ENCODE measurements at regions not wholly inside any gene's neighbourhood (a gene's known extent, or its start where the extent isn't known, plus 50 kb on each side); places are given as distances from the start of the nearest gene placed in this dataset.

DNA sequence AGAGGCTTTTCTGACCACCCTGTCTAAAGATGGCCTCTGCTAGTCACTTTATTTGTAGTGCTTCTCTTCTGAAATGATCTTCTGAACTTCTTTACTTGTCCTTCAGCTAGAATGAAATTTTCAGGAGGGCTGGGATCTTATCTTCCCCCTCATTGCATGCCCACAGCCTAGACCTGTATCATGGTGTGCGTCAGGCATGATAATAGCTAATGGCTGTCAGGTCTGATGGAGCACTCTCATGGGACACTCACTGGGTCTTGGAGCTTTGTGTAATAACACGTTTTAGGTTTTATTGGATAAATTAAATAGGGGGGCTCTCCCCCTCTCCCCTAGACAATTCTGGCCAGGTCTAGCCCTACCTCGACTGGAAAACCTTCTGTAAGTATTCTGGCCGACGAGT lies 97.1 kb upstream of the NRXN3 start:
- DNase-seq (ENCODE audit: low spot score), result no peak

GRCh38 chr14:78074561-78074960 lies 95.6 kb upstream of the NRXN3 start:
- DNase-seq (ENCODE audit: low spot score), result no peak

DNA sequence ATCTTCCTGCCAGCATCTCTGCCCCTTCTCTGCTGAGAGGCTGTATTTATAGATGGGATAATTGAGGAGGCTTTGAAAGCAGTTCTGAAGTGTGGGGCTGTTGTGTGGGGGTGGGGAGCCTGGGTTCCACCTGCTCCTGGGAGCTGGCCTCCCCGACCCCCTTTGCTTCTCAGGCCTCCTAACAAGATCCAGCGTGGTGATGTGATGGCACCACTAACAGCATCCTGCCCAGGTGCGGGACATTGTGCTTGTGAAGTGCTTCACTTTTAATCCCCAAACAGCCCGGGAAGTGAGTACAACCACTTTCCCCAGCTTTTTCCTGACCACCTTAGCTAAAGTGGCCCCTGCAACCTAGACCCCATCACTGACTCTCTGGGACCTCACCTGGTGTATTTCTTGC lies 95.1 kb upstream of the NRXN3 start:
- DNase-seq (ENCODE audit: low spot score), result no peak

DNA sequence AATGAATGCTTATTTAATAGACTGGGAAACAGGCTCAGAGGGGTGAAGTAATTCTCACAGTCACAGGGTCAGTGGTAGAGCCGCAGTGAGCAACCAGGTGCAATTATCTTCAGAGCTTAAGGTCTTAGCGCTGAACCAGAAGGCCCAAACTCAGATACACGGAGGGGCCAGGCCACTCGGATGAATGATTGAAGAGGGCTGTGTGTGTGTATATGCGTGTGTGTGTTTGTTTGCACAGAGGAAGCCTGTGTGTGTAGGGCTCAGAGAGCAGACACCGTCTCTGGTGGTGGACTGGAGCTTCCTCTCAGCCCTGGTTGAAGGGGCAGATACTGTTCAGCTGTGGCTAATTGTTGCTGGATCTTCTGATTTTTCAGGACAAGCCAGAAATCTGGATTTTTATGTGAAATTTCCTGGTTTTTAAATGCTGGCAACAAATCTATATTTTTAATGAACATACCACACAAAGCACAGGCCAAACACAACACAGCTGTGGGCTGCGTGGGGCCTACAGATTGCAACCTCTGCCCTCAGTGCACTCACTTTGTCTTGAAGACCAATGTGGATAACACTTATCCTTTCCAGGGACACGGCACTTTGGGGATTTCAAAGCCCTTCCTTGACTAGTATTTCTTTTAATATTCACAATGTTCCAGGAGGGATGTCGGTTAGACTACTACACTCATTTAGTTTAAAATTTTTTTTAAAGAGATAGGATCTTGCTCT lies 94.5 kb upstream of the NRXN3 start:
- no peak for DNase-seq (ENCODE audit: low spot score)

DNA sequence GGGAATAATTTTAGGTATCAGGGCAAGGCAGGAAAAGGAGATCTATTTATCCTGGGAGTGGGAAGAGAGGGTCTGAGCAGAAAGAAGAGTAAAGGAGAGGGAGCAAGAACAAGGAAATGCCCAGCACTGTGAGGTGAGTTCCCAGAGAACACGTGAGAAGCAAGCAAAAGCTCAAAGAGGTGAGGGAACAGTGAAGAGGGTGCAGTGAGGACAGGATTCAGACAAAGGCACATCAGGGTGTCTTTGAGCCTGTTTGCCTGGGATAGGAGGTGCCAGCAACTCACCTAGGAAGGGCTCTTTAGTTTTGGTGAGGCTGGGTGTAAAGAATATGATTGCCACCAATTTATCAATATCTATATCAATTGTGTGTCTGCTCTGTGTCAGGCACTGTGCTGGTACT lies 88.9 kb upstream of the NRXN3 start:
- DNase-seq (ENCODE audit: low spot score), result no peak

DNA sequence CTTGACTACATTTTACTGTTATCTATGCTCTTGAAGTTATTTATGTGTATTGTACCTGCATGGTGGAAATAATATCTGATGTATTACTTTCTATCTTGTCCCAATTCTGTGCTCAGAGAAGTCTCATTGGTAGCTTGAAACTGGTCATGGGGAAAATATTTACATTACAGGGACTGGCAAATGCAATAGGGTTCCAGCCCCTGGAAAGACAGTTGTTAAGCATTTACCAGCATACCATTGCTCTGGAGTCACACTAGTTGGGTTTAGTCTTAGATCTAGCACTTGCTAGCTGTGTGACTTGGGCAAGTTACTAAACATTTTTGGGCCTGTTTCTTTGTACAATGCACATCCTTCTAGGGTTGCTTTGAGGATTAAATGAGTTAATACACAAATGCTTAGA lies 86.3 kb upstream of the NRXN3 start:
- no peak for DNase-seq (ENCODE audit: low spot score)

DNA sequence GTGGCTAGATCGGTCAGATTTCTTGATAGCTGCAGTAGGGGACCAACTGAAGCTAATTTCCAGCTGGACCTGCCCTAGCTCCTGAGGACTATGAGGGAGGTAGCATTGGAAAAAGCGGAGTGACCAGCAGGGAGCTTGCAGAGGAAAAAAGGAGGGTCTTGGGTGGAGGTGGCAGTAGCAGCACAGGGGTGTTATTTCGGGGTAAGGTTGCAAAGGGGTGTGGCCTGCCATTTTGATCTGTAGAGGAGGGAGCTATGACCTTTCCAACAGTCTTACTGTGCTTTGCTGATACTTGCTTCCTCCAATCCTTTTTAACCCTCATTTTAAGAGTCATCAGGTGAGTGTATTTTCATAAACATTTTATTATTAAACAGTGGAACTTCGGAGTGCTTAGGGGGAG lies 83.8 kb upstream of the NRXN3 start:
- DNase-seq (ENCODE audit: low spot score), result no peak

GRCh38 chr14:78088916-78089315 lies 81.3 kb upstream of the NRXN3 start:
- DNase-seq (ENCODE audit: low spot score), result no peak

GRCh38 chr14:78090864-78091263 lies 79.3 kb upstream of the NRXN3 start:
- DNase-seq (ENCODE audit: low spot score), result no peak

DNA sequence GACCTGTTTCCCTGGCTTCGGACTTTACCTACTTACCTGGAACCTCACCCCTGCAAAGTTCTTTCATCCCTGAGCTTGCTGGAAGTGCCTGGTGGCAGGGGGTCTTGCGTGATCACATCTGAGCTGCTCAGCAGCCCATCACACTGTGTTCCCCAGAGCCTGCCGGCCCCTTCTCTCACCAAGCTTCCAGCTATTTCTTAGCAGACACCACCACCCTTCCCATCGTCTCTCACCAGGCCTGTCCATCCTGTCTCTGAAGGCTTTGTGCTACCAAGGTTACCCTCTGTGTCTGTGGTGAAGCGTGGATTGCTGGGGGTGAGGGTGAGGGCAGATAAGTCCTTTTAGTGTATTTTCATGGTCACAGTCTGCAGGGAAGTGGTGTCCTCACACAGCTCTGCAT lies 78.8 kb upstream of the NRXN3 start:
- no peak for DNase-seq (ENCODE audit: low spot score)

- DNase-seq (ENCODE audit: low spot score), result no peak
Measured at GRCh38 chr14:78092040-78092439, 78.1 kb upstream of the NRXN3 start.

DNA sequence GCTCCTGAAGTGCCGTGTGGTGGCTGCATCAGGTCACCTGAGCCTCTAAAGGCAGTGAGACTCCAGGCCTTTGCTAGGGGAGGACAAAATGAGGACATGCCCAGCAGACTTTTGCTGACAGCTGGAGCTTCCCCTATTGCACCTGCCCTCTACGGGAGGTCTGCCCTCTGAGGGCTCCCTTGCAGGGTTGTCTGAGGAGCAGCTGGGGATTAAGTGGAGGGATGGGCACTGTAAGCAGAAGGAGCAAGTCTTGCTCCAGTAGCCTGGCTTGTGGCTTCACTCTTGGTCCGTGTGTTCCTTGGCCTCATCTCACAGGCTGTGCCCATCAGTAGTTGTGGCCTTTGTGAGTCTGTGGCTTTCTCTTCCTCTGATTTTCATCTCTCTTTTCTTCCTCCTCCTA lies 66.9 kb upstream of the NRXN3 start:
- no peak for DNase-seq (ENCODE audit: low spot score)

GRCh38 chr14:78104160-78104559 lies 66.0 kb upstream of the NRXN3 start:
- DNase-seq (ENCODE audit: low spot score), result no peak

- no peak for DNase-seq (ENCODE audit: low spot score)
Measured at GRCh38 chr14:78104655-78105054, 65.5 kb upstream of the NRXN3 start.

DNA sequence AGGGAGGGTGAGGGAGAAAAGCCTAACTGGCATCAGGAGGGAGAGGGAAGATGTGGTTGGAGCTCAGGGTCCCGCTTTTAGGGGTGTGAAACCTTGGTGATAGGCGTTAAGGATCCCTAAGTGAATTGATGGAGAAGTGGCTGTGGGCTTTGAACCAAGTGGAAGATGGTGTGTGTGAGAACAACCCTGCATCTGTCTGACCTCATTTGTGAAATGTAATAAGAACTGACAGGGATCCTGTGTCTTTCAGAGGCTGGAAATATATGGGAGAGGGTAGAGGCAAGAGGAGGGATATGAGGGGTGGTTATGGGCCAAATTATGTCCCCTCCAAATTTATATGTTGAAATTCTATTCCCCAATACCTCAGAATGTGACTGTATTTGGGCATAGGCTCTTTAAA lies 63.8 kb upstream of the NRXN3 start:
- DNase-seq (ENCODE audit: low spot score), result no peak

DNA sequence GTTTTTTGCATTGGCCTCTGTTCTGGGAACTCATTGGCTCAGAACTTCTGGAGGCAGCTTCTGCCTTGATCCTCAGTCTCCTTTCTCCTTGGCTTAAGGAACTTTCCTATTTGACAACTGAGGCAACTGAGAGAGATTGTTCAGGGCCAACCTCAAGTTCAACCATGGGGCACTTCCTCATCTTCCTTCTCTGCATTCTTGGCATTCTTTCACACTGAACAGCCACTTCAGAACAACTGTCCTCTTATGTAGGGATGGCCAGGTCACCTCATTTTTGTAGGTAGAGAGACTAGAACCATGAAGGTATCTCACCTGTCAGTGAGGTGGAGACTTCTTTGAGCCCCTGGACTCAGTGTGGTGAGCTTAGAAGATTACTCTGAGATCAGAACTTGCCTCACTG lies 63.0 kb upstream of the NRXN3 start:
- DNase-seq (ENCODE audit: low spot score), result no peak

GRCh38 chr14:78119440-78119839 lies 50.7 kb upstream of the NRXN3 start:
- no peak for DNase-seq (ENCODE audit: low spot score)

Measured in AG08396 (cell line).